SU-DHL-6 (cell line): ENCODE measurements at regions not wholly inside any gene's neighbourhood (a gene's known extent, or its start where the extent isn't known, plus 50 kb on each side); places are given as distances from the start of the nearest gene placed in this dataset.
"Not testable (repeated sequence)": the region's sequence is repeated elsewhere in the genome, so short reads cannot be mapped to it uniquely, and the experiment has no call there.

Experiments used
- H2AFZ ChIP-seq: fragments of 200-600 bp; sonication (generic); 2 replicates; pipeline ENCODE4 v1.6.1; 2014; ENCODE audit warnings: low read depth, mild to moderate bottlenecking, moderate library complexity, mixed read lengths, antibody characterized with exemption, low read length; ENCODE audit not compliant: severe bottlenecking
- H3F3A ChIP-seq: fragments of 200-600 bp; shearing (Covaris generic); 2 replicates; pipeline ENCODE4 v1.6.0; 2016; ENCODE audit warnings: antibody characterized with exemption, mild to moderate bottlenecking; ENCODE audit not compliant: insufficient read depth
- H3K27ac ChIP-seq: fragments of 200-600 bp; sonication (generic); 2 replicates; pipeline ENCODE4 v1.5.1; 2016; ENCODE audit warnings: low read depth, mild to moderate bottlenecking, low read length, moderate library complexity, mixed read lengths
- H3K27me3 ChIP-seq: fragments of 200-600 bp; sonication (generic), shearing (Covaris generic); 2 replicates; pipeline ENCODE4 v1.6.0; 2014; ENCODE audit warnings: mild to moderate bottlenecking, low read length
- H3K36me3 ChIP-seq: fragments of 200-600 bp; sonication (generic); 2 replicates; pipeline ENCODE4 v1.6.1; 2014; ENCODE audit warnings: mild to moderate bottlenecking, low read length, mixed read lengths
- H3K4me2 ChIP-seq: fragments of 300-600, 200-600 bp; shearing (Covaris generic), sonication (generic); 2 replicates; pipeline ENCODE4 v1.6.0; 2014; ENCODE audit warnings: low read length, low read depth, mild to moderate bottlenecking; ENCODE audit not compliant: poor library complexity, severe bottlenecking
- H3K4me3 ChIP-seq: fragments of 200-600 bp; sonication (generic); 2 replicates; pipeline ENCODE4 v1.5.1; 2014; ENCODE audit warnings: antibody characterized with exemption, low read length, mild to moderate bottlenecking, mixed read lengths; ENCODE audit not compliant: insufficient read depth, poor library complexity, severe bottlenecking
- H3K79me2 ChIP-seq: fragments of 200-600 bp; sonication (generic); 2 replicates; pipeline ENCODE4 v1.6.1; 2014; ENCODE audit warnings: mild to moderate bottlenecking, low read length, moderate library complexity; ENCODE audit not compliant: insufficient read depth
- H3K9ac ChIP-seq: fragments of 200-600 bp; sonication (generic); 2 replicates; pipeline ENCODE4 v1.7.0; 2014; ENCODE audit warnings: mild to moderate bottlenecking, low read length
- H3K9me2 ChIP-seq: fragments of 200-600 bp; sonication (generic); replicated peaks from 2 replicates; pipeline ENCODE4 v1.6.1; 2014; ENCODE audit warnings: low read length; ENCODE audit not compliant: insufficient read depth
- H3K9me3 ChIP-seq: fragments of 200-600 bp; sonication (generic); 2 replicates; pipeline ENCODE4 v1.6.1; 2014; ENCODE audit warnings: low read length, mixed read lengths; ENCODE audit not compliant: insufficient read depth
- H4K20me1 ChIP-seq: fragments of 200-600 bp; sonication (generic); 2 replicates; pipeline ENCODE4 v1.6.1; 2014; ENCODE audit warnings: low read depth, mild to moderate bottlenecking, antibody characterized with exemption, low read length, moderate library complexity, mixed read lengths
- EZH2phosphoT487 ChIP-seq: fragments of 200-600 bp; sonication (generic), shearing (Covaris generic); conservative IDR thresholded peaks from 2 replicates; pipeline ENCODE4 v1.6.1; 2018; ENCODE audit warnings: mild to moderate bottlenecking, antibody characterized with exemption, low read length, moderate library complexity, mixed read lengths
- TF ChIP-seq, protein P1 (sequence below): fragments of 200-600 bp; sonication (generic); IDR thresholded peaks from one replicate; pipeline ENCODE4 v1.5.1; 2017; ENCODE audit warnings: antibody characterized with exemption, mild to moderate bottlenecking, low read length, moderate library complexity; ENCODE audit not compliant: insufficient read depth, poor library complexity, severe bottlenecking

- H3K4me2 ChIP-seq: no peak overlapping the region
- no peaks in the 10 kb centered on the region for H3K27me3 ChIP-seq
- no peaks in the 10 kb centered on the region for H3K9me3 ChIP-seq
- no peaks in the 10 kb centered on the region for H3K9me2 ChIP-seq
- no peak for TF ChIP-seq EZH2phosphoT487
- TF ChIP-seq, protein P1, sequence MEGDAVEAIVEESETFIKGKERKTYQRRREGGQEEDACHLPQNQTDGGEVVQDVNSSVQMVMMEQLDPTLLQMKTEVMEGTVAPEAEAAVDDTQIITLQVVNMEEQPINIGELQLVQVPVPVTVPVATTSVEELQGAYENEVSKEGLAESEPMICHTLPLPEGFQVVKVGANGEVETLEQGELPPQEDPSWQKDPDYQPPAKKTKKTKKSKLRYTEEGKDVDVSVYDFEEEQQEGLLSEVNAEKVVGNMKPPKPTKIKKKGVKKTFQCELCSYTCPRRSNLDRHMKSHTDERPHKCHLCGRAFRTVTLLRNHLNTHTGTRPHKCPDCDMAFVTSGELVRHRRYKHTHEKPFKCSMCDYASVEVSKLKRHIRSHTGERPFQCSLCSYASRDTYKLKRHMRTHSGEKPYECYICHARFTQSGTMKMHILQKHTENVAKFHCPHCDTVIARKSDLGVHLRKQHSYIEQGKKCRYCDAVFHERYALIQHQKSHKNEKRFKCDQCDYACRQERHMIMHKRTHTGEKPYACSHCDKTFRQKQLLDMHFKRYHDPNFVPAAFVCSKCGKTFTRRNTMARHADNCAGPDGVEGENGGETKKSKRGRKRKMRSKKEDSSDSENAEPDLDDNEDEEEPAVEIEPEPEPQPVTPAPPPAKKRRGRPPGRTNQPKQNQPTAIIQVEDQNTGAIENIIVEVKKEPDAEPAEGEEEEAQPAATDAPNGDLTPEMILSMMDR: no peak
- H3K4me3 ChIP-seq: no peak overlapping the region
- H3K36me3 ChIP-seq: no peaks in the 10 kb centered on the region
- H3K79me2 ChIP-seq: no peaks in the 10 kb centered on the region
- H2AFZ ChIP-seq: no peak overlapping the region
- no peaks in the 10 kb centered on the region for H3F3A ChIP-seq
- H3K9ac ChIP-seq: no peak overlapping the region
- no peak overlapping the region for H3K27ac ChIP-seq
- H4K20me1 ChIP-seq: no peaks in the 10 kb centered on the region
Measured at GRCh38 chr5:38790268-38790667, 55.5 kb upstream of the OSMR start.

- no peak overlapping the region for H3K27ac ChIP-seq
Measured at GRCh38 chr5:38790891-38791290, 54.9 kb upstream of the OSMR start.

GRCh38 chr5:38793099-38793498 is 52.7 kb upstream of the OSMR start:
- no peak overlapping the region for H3K27ac ChIP-seq
- H2AFZ ChIP-seq: no peak overlapping the region
- no peak for TF ChIP-seq EZH2phosphoT487
- TF ChIP-seq, protein P1: no peak
- no peaks in the 10 kb centered on the region for H3K27me3 ChIP-seq
- no peak overlapping the region for H3K4me2 ChIP-seq
- no peak overlapping the region for H3K4me3 ChIP-seq
- H4K20me1 ChIP-seq: no peaks in the 10 kb centered on the region
- no peaks in the 10 kb centered on the region for H3K79me2 ChIP-seq
- no peak overlapping the region for H3K9ac ChIP-seq
- no peaks in the 10 kb centered on the region for H3K36me3 ChIP-seq
- H3F3A ChIP-seq: no peaks in the 10 kb centered on the region
- no peaks in the 10 kb centered on the region for H3K9me3 ChIP-seq
- H3K9me2 ChIP-seq: no peaks in the 10 kb centered on the region

More at GRCh38 chr5:38790891-38791290, 54.9 kb upstream of the OSMR start:
- Histone ChIP-seq H3K9ac (no peak overlapping the region), H3K4me2 (no peak overlapping the region), H3K36me3 (no peaks in the 10 kb centered on the region), H3K9me2 (no peaks in the 10 kb centered on the region), H3F3A (no peaks in the 10 kb centered on the region), H3K27me3 (no peaks in the 10 kb centered on the region), H2AFZ (no peak overlapping the region), H4K20me1 (no peaks in the 10 kb centered on the region), H3K4me3 (no peak overlapping the region), H3K9me3 (no peaks in the 10 kb centered on the region), H3K79me2 (no peaks in the 10 kb centered on the region)
- TF ChIP-seq EZH2phosphoT487: no peak
- TF ChIP-seq, protein P1: no peak

- H3K27ac ChIP-seq, H3K9ac ChIP-seq, H3K4me3 ChIP-seq, H3K36me3 ChIP-seq, H3F3A ChIP-seq, H4K20me1 ChIP-seq, H3K27me3 ChIP-seq, H3K9me3 ChIP-seq, H3K79me2 ChIP-seq, H2AFZ ChIP-seq, H3K9me2 ChIP-seq, H3K4me2 ChIP-seq: not testable (repeated sequence)
Measured at GRCh38 chr5:38794037-38794436, 51.8 kb upstream of the OSMR start.
